ENCODE measurements at regions not wholly inside any gene's neighbourhood (a gene's known extent, or its start where the extent isn't known, plus 50 kb on each side); places are given as distances from the start of the nearest gene placed in this dataset.

GRCh38 chr11:11725438-11725837 is 103.6 kb upstream of the GALNT18 start:
- no peak for TF ChIP-seq SIN3A (IDR thresholded peaks at IDR 0.05; ENCODE audit: borderline replicate concordance, insufficient read depth, low read length)
- TF ChIP-seq, protein P1, sequence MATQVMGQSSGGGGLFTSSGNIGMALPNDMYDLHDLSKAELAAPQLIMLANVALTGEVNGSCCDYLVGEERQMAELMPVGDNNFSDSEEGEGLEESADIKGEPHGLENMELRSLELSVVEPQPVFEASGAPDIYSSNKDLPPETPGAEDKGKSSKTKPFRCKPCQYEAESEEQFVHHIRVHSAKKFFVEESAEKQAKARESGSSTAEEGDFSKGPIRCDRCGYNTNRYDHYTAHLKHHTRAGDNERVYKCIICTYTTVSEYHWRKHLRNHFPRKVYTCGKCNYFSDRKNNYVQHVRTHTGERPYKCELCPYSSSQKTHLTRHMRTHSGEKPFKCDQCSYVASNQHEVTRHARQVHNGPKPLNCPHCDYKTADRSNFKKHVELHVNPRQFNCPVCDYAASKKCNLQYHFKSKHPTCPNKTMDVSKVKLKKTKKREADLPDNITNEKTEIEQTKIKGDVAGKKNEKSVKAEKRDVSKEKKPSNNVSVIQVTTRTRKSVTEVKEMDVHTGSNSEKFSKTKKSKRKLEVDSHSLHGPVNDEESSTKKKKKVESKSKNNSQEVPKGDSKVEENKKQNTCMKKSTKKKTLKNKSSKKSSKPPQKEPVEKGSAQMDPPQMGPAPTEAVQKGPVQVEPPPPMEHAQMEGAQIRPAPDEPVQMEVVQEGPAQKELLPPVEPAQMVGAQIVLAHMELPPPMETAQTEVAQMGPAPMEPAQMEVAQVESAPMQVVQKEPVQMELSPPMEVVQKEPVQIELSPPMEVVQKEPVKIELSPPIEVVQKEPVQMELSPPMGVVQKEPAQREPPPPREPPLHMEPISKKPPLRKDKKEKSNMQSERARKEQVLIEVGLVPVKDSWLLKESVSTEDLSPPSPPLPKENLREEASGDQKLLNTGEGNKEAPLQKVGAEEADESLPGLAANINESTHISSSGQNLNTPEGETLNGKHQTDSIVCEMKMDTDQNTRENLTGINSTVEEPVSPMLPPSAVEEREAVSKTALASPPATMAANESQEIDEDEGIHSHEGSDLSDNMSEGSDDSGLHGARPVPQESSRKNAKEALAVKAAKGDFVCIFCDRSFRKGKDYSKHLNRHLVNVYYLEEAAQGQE (IDR thresholded peaks at IDR 0.05; ENCODE audit: insufficient read depth in 1 of 2, low read depth in 2 of 2, low read length in 2 of 2): no peak
- TF ChIP-seq POLR2AphosphoS5 (IDR thresholded peaks at IDR 0.05; ENCODE audit: low read depth, low read length): no peak
- no peak for TF ChIP-seq TAF1 (IDR thresholded peaks at IDR 0.05; ENCODE audit: borderline replicate concordance, insufficient read depth, low read length)
